ENCODE measurements at regions not wholly inside any gene's neighbourhood (a gene's known extent, or its start where the extent isn't known, plus 50 kb on each side); places are given as distances from the start of the nearest gene placed in this dataset.

DNA sequence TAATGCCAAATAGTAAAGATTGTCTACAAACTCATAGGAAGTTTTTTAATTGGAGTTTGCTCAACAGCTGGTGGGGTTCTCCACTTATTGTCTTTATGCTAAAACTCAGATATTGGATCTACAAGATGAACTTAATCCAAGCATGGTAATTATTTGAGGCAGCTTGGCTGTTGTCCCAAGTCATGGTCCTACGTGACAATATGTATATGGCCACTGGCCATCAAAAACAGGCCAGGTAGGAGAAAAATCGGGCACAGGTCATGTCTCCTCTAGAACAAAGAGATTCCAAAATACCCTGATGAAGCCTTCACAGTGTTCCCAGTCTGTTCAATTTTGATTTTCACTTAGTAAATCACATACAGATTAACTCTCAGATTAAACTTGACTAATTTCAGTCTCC lies 606.4 kb downstream of the TNS3 start:
- ChIA-PET CTCF (no interaction called here), POLR2A (no interaction called here)
- Mint-ChIP-seq H3K9me3 (no peaks in the 10 kb centered on the region), H3K27me3 (no peaks in the 10 kb centered on the region), H3K36me3 (ENCODE audit: low read depth) (no peaks in the 10 kb centered on the region), H3K4me3 (no peak overlapping the region), H3K27ac (no peak overlapping the region), H3K4me1 (ENCODE audit: low read depth) (no peaks in the 10 kb centered on the region)
- ATAC-seq (no peak), DNase-seq (no peak)
- intact Hi-C loops (cut with micrococcal nuclease): no loop called here
- TF ChIP-seq, protein P1, sequence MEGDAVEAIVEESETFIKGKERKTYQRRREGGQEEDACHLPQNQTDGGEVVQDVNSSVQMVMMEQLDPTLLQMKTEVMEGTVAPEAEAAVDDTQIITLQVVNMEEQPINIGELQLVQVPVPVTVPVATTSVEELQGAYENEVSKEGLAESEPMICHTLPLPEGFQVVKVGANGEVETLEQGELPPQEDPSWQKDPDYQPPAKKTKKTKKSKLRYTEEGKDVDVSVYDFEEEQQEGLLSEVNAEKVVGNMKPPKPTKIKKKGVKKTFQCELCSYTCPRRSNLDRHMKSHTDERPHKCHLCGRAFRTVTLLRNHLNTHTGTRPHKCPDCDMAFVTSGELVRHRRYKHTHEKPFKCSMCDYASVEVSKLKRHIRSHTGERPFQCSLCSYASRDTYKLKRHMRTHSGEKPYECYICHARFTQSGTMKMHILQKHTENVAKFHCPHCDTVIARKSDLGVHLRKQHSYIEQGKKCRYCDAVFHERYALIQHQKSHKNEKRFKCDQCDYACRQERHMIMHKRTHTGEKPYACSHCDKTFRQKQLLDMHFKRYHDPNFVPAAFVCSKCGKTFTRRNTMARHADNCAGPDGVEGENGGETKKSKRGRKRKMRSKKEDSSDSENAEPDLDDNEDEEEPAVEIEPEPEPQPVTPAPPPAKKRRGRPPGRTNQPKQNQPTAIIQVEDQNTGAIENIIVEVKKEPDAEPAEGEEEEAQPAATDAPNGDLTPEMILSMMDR (IDR thresholded peaks at IDR 0.05): no peak

DNA sequence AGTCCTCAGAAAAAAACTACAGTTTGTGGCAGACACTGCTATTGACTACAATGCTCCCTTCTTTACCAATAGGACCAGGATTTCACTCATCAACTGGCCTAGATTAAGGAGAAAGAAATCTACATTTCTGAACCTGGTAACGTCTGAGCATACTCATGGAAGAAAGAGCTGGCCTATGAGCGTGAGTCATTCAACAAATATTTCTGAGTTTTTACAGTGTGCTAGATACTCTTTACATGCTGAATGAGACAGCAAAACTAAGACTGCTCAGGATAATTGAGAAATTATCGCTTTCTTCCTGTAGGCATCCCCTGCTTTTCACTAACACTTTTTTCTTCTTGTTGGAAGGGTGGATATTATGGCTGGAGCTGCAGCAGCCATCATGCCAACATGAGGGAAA lies 609.7 kb downstream of the TNS3 start:
- Mint-ChIP-seq H3K36me3 (ENCODE audit: low read depth) (no peaks in the 10 kb centered on the region), H3K9me3 (peaks cover 8% of the 10 kb centered on the region), H3K4me3 (no peak overlapping the region), H3K4me1 (ENCODE audit: low read depth) (no peaks in the 10 kb centered on the region), H3K27me3 (no peaks in the 10 kb centered on the region), H3K27ac (no peak overlapping the region)
- CTCF ChIA-PET: no interaction called here
- no peak for ATAC-seq
- POLR2A ChIA-PET: no interaction called here
- intact Hi-C loops (cut with micrococcal nuclease): no loop called here
- no peak for DNase-seq
- TF ChIP-seq, protein P1 (IDR thresholded peaks at IDR 0.05): no peak

DNA sequence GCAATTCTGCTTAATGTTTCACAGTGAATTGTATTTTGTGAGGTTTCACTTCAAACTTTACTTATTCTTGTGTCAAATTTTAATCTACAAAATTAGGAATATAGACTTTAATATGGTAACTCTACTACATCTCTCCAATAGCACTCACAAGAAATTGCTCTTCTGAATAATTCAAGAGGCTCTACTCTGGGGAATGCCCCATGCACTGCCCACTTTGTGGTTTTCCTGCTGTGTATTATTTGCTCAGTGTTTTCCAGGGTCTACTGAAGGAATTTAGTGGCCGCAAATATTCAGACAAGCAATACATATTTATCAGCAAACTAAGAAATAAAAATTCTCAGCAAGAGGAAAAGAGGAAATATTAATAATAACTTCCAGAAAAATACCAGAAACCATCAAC lies 611.4 kb downstream of the TNS3 start:
- no peak for ATAC-seq
- no peaks in the 10 kb centered on the region for H3K36me3 Mint-ChIP-seq (ENCODE audit: low read depth)
- TF ChIP-seq, protein P1 (IDR thresholded peaks at IDR 0.05): no peak
- intact Hi-C loops (cut with micrococcal nuclease): no loop called here
- DNase-seq: no peak
- H3K9me3 Mint-ChIP-seq: peaks cover 8% of the 10 kb centered on the region
- no peak overlapping the region for H3K27ac Mint-ChIP-seq
- H3K4me1 Mint-ChIP-seq (ENCODE audit: low read depth): no peaks in the 10 kb centered on the region
- ChIA-PET CTCF (no interaction called here), POLR2A (no interaction called here)
- no peaks in the 10 kb centered on the region for H3K27me3 Mint-ChIP-seq
- H3K4me3 Mint-ChIP-seq: no peak overlapping the region

DNA sequence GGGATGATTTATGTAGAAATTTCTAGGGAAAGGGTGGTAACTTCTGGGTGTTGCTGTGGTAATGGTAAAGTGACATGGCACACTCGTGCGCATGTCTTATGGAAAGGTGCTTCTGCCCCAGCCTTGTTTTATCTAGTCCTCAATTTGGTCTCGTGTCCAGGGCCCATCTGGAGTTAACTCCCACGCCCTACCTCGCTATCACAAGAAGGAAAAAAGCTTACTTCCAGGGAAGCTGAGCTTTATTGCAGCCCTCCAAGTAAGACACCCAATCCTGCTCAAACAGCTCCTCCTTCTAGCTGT lies 611.8 kb downstream of the TNS3 start:
- ATAC-seq (no peak), DNase-seq (no peak)
- intact Hi-C loops (cut with micrococcal nuclease): no loop called here
- TF ChIP-seq, protein P1 (IDR thresholded peaks at IDR 0.05): no peak
- Mint-ChIP-seq H3K36me3 (ENCODE audit: low read depth) (no peaks in the 10 kb centered on the region), H3K27me3 (no peaks in the 10 kb centered on the region), H3K4me1 (ENCODE audit: low read depth) (no peaks in the 10 kb centered on the region), H3K27ac (no peak overlapping the region), H3K4me3 (no peak overlapping the region), H3K9me3 (peaks cover 9% of the 10 kb centered on the region)
- POLR2A ChIA-PET: no interaction called here
- CTCF ChIA-PET: no interaction called here

DNA sequence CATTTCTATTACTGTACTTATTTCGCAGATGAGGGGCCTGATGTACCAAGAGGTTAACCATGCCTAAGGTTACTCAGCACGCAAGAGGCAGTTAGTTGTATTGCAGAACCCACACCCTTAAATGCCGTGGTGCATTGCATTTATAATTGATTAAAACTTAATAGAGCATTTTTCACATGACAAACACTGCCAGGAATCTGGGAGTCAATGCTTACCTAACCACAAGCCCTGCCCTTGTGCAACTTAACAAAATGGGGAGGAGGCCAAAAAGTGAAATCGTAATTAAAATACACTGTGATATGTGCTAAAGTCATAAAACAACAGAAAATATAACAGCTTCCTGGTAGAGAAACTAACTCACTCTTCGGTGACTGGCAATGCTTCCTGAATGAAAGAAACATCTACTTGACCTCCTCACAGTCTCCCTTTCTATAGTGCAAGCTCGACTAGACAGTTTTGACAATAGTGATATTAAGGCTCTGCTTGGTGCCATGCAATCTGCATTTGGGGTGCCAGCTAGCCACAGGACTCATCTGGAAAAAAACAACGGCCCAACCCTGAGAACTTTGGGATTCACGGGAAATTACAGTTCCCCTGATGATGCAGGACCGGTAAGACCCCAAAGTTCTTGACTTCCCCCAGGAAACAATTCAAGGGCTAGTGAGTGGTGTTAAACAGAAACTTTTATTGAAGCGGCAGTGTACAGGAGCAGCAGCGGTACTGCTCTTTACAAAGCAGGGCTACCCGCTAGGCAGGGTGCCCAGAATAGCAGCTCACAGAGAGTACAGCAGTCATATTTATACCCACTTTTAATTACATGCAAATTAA lies 612.4 kb downstream of the TNS3 start:
- ATAC-seq: no peak
- POLR2A ChIA-PET: no interaction called here
- H3K9me3 Mint-ChIP-seq: peaks cover 9% of the 10 kb centered on the region
- CTCF ChIA-PET: no interaction called here
- H3K4me1 Mint-ChIP-seq (ENCODE audit: low read depth): no peaks in the 10 kb centered on the region
- no peaks in the 10 kb centered on the region for H3K27me3 Mint-ChIP-seq
- TF ChIP-seq, protein P1 (IDR thresholded peaks at IDR 0.05): no peak
- H3K27ac Mint-ChIP-seq: no peak overlapping the region
- no peaks in the 10 kb centered on the region for H3K36me3 Mint-ChIP-seq (ENCODE audit: low read depth)
- DNase-seq: no peak
- intact Hi-C loops (cut with micrococcal nuclease): no loop called here
- H3K4me3 Mint-ChIP-seq: no peak overlapping the region
